ENCODE measurements at regions not wholly inside any gene's neighbourhood (a gene's known extent, or its start where the extent isn't known, plus 50 kb on each side); places are given as distances from the start of the nearest gene placed in this dataset.

DNA sequence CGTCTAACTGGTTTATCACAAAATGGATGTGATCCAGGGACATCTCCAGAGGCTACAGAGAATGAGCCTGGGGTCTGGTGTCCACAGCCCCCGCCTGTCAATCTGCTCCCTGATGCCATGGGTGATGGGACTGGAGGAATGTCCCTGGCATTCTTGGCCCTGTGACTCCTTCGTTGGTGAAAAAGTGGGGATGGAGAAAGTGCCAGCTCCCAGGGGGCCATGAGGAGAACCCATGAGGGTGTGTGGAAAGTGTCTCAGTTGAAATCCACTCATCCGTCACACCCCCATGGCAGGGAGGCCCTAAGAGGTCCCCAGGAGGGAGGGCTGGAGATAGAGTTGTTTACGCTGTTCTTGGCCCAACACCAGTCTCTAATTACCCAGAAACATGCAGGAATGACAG, 322.0 kb downstream of the CTTN start:
- no peak for TF ChIP-seq POLR2A (IDR thresholded peaks at IDR 0.05)
- TF ChIP-seq, protein P1, sequence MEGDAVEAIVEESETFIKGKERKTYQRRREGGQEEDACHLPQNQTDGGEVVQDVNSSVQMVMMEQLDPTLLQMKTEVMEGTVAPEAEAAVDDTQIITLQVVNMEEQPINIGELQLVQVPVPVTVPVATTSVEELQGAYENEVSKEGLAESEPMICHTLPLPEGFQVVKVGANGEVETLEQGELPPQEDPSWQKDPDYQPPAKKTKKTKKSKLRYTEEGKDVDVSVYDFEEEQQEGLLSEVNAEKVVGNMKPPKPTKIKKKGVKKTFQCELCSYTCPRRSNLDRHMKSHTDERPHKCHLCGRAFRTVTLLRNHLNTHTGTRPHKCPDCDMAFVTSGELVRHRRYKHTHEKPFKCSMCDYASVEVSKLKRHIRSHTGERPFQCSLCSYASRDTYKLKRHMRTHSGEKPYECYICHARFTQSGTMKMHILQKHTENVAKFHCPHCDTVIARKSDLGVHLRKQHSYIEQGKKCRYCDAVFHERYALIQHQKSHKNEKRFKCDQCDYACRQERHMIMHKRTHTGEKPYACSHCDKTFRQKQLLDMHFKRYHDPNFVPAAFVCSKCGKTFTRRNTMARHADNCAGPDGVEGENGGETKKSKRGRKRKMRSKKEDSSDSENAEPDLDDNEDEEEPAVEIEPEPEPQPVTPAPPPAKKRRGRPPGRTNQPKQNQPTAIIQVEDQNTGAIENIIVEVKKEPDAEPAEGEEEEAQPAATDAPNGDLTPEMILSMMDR (IDR thresholded peaks at IDR 0.05) = no peak
